Stomach smooth muscle (tissue), 2 donors: ENCODE measurements at regions not wholly inside any gene's neighbourhood (a gene's known extent, or its start where the extent isn't known, plus 50 kb on each side); places are given as distances from the start of the nearest gene placed in this dataset.

Source experiments
- H3K27ac ChIP-seq: one replicate; pipeline ENCODE4 v1.7.0; 2013; ENCODE audit warnings: mild to moderate bottlenecking, low read length, inconsistent platforms
- H3K27me3 ChIP-seq, 2 donors: one replicate each; pipeline ENCODE4 v1.7.0; 2013; ENCODE audit warnings: low read length in 2 of 2; ENCODE audit not compliant: insufficient read depth in 2 of 2, control insufficient read depth in 1 of 2
- H3K36me3 ChIP-seq, 2 donors: one replicate each; pipeline ENCODE4 v1.7.0; 2013; ENCODE audit warnings: low read length in 2 of 2; ENCODE audit not compliant: control insufficient read depth in 2 of 2, insufficient read depth in 2 of 2
- H3K4me1 ChIP-seq: one replicate; pipeline ENCODE4 v1.7.0; 2013; ENCODE audit warnings: low read length; ENCODE audit not compliant: control insufficient read depth, insufficient read depth
- H3K4me3 ChIP-seq, 2 donors: one replicate each; pipeline ENCODE4 v1.7.0; 2013; ENCODE audit warnings: low read length in 2 of 2
- H3K9ac ChIP-seq, 2 donors: one replicate each; pipeline ENCODE4 v1.7.0; 2013; ENCODE audit warnings: low read length in 2 of 2, mild to moderate bottlenecking in 1 of 2
- H3K9me3 ChIP-seq, 2 donors: one replicate each; pipeline ENCODE4 v1.7.0; 2013; ENCODE audit warnings: low read length in 2 of 2; ENCODE audit not compliant: control insufficient read depth in 2 of 2
- donor health status: healthy.
- donor health status: Pancreatic carcinoma.

DNA sequence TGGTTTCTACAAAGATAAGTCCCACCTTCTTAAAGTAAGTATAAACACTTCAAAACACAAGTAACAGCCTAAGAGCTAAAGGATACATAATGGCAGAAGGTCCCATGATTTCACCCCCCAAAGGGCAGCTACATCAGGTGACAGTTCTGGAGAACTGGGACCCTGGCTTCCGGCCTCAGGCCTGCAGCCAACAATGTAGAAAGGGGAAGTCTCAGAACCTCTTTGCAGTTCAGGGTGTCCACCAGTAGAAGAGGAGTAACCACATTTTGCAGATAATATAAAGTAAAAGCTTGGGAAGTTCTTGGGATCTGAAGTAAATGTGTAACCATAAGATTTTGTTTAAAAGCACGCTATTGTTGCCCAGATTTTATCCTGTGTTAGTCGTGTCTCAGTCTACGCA lies 267.4 kb upstream of the VLDLR start:
- H3K4me1 ChIP-seq = no peaks in the 10 kb centered on the region
- no peaks in the 10 kb centered on the region for H3K9me3 ChIP-seq
- H3K4me3 ChIP-seq = no peak overlapping the region
- H3K36me3 ChIP-seq = no peaks in the 10 kb centered on the region
- H3K27ac ChIP-seq = no peak overlapping the region
- no peaks in the 10 kb centered on the region for H3K27me3 ChIP-seq
- H3K9ac ChIP-seq = no peak overlapping the region

DNA sequence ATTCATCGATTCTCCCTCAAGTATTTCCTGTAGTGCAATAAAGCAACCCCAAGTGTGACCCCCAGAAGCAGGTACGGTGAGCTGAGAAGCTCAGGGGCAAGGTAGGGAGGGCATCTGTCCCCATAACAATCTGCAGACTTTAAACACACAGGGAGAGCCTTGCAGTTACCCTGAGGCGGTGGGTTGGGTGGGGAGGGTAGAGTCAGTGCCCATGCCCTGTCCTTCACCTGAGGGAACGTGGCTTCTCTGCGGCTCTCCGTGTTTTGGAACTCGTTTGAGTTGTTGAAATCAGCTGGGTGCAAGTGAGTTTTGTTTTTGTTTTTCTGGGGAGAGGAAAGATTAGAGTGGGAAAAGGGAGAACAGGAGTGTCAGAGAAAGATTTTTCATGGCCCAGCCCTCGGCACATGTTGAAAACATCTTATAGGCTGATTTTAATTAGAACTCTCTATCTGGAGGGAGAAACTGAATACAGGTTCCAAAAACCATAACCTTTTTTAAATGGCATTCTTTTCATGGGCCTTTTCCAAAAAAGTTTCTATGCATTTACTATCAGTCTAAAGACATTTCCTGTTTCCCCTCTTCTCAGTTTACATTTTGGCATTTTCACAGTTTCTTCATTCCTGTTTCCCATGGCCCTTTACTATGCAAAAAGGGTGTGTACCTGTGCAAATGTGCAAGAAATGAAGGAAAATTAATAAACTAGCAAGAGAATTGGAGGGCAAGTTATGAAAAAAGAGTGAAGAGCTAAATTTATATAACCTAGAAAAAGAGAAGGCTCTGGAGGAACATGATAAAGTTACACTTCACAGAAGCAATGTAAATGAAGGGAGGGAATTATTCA lies 266.5 kb upstream of the VLDLR start:
- H3K4me1 ChIP-seq = no peaks in the 10 kb centered on the region
- no peak overlapping the region for H3K27ac ChIP-seq
- H3K36me3 ChIP-seq = no peaks in the 10 kb centered on the region
- H3K9ac ChIP-seq = no peak overlapping the region
- H3K4me3 ChIP-seq = no peak overlapping the region
- no peaks in the 10 kb centered on the region for H3K9me3 ChIP-seq
- no peaks in the 10 kb centered on the region for H3K27me3 ChIP-seq

DNA sequence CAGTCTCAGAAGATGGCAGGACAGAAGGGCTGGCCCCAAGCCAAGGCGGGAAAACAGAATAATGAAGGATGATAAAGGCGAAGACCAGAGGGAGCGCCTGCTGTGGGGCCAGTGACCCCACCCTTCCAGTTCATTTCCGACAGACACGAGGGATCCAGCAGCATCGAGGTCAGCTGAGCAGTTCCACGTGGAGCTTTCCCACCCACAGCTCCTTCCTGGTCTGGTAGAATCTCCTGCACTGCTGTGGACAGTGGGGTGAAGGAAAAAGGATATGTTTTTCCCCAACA lies 265.9 kb upstream of the VLDLR start:
- Histone ChIP-seq H3K4me3 (no peak overlapping the region), H3K27me3 (no peaks in the 10 kb centered on the region), H3K9ac (no peak overlapping the region), H3K4me1 (no peaks in the 10 kb centered on the region), H3K27ac (no peak overlapping the region), H3K36me3 (no peaks in the 10 kb centered on the region), H3K9me3 (no peaks in the 10 kb centered on the region)

DNA sequence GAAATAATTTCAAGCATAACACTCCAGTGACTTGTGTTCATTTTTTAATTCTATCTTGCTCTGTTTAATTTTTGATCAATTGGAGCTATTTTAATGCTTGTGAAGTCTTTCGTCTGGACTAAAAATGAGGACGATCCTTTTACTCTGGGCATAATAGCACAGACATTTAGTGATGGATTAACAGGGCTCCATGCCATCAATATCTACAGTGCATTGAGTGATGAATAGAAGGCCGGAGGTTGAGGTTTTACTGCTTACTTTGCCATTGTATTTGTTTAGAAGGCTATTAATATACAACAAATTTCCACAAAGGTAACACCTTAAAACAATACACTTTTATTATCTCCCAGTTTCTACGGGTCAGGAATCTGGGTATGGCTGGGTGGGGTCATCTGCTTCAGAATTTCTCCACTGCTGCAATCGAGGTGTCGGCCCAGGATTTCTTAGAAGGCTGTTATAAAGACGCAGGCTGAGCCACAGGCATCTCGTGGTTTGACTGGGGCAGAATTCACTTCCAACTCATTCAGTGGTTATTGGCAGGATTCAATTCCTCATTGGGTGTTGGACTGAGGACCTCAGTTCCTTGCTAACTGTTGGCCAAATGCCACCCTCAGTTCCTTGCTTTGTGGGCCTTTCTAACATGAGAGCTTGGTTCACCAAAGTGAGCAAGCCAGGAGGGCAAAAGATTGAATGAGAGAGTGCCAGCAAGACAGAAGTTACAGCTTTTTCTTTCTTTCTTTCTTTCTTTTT lies 265.4 kb upstream of the VLDLR start:
- Histone ChIP-seq H3K4me3 (no peak overlapping the region), H3K36me3 (no peaks in the 10 kb centered on the region), H3K4me1 (no peaks in the 10 kb centered on the region), H3K9ac (no peak overlapping the region), H3K27me3 (no peaks in the 10 kb centered on the region), H3K9me3 (no peaks in the 10 kb centered on the region), H3K27ac (no peak overlapping the region)

DNA sequence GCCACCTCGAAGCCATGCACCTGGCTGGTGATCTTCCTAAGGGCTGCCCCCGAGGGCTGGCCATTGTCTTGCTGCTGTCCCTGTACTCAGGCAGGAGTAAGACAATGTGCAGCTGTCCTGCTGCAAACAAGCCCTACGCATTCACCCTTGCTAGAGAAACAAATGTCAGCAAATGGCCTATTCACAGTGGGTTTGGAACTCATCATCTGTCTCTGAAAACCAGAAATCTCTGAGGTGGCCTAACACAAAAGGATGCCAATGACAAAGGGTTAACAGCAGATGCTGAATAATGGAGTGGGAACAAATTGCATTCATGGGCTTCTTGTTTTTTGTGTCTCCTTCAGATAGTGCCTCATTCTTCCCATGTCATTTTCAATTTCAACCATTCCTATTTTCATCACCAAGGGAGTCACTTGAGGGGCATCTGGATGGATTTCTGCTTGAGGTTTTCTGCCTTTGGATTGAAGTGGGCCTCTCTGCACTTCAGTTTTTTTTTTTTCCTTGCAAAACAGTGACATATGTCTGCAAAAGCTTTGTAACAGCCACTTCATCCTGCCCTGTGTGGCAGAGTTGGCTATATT lies 261.6 kb upstream of the VLDLR start:
- Histone ChIP-seq H3K4me1 (no peaks in the 10 kb centered on the region), H3K9me3 (no peaks in the 10 kb centered on the region), H3K27ac (no peak overlapping the region), H3K36me3 (no peaks in the 10 kb centered on the region), H3K27me3 (no peaks in the 10 kb centered on the region), H3K9ac (no peak overlapping the region), H3K4me3 (no peak overlapping the region)

DNA sequence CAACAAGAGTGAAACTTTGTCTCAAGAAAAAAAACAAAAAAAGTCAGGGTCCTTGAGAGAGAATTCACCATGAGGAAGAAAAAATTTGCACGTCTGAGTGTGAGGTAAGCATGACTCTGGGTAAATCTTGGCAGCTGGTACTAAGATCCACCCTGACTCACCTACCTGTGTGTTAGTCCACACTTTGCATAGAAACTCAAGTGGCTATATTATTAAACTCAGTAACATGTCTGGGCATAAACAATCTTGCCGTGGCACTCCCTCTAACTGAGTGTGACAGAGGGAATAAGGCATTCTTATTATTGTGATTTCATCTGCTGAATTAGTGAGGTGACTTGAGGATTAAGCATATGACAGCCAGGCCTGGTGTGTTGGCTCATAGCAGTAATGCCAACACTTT lies 259.4 kb upstream of the VLDLR start:
- no peak overlapping the region for H3K9ac ChIP-seq
- no peak overlapping the region for H3K27ac ChIP-seq
- H3K9me3 ChIP-seq = no peaks in the 10 kb centered on the region
- no peaks in the 10 kb centered on the region for H3K27me3 ChIP-seq
- no peaks in the 10 kb centered on the region for H3K36me3 ChIP-seq
- no peak overlapping the region for H3K4me3 ChIP-seq
- H3K4me1 ChIP-seq = no peaks in the 10 kb centered on the region

DNA sequence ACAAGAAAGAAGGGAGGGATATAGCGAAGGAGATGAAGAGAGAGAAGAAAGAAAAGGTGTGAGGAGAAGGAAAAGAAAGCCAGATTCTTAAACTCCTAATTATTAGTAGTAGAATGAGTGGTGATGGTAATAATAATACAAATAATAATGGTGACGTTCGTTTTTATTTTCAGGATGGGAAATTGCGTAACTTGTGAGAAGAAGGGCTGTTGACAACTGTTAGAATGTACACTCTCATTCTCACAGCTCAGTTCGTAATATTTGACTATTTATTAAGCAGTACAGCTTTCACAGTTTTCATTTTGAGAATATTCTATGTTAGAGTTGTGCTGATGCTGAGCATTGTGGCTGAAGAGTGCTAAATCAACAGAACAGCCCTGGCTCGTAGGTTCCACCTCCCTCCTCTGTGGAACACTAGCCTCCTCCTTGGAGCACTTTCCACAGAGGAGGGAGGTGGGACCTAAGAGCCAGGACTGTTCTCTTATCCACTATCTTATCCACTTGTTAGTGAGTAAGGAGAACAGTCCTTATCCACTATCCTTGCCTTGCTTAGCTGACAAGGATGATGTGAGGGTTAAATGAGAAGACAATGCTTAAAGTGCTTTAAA lies 258.3 kb upstream of the VLDLR start:
- Histone ChIP-seq H3K4me3 (no peak overlapping the region), H3K9me3 (no peaks in the 10 kb centered on the region), H3K27me3 (no peaks in the 10 kb centered on the region), H3K4me1 (no peaks in the 10 kb centered on the region), H3K27ac (no peak overlapping the region), H3K9ac (no peak overlapping the region), H3K36me3 (no peaks in the 10 kb centered on the region)

DNA sequence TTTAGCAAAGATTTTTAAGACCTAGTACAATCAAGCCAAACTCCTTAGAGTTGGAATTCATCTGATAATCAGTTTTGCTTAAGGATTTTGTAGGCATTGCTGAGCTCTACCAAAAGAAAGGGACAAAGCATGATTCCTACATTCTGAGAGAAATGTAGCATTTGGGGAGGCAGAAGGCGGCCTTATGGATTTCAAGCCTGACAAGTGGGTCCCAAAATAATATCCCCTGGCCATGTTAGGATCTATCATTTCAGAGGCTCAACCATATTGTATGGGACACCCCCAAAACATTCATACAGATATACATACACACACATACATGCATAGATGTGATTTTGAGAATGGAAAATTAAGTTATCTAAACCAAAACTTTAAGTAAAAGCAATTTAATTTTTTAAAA lies 257.8 kb upstream of the VLDLR start:
- Histone ChIP-seq H3K4me3 (no peak overlapping the region), H3K36me3 (no peaks in the 10 kb centered on the region), H3K4me1 (no peaks in the 10 kb centered on the region), H3K9me3 (no peaks in the 10 kb centered on the region), H3K9ac (no peak overlapping the region), H3K27ac (no peak overlapping the region), H3K27me3 (no peaks in the 10 kb centered on the region)

DNA sequence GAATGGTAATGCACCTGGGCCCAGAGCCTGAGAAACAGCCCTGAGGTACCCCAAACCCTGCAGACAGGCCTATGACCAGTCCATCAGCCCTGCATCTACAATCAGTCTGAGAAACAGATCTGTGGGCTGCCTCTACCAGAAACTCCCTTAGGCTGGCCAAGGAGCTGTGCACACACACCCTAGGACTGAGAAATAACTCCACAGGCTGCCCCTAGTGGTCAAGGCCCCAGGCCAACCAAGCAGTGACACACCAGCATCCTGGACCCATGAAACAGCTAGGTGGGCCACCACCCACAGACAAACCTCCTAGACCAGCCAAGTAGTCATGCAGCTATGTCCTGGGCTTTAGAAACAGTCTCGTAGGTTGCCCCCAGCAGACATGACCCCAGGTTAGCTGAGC lies 253.6 kb upstream of the VLDLR start:
- Histone ChIP-seq H3K9me3 (no peaks in the 10 kb centered on the region), H3K9ac (no peak overlapping the region), H3K4me1 (no peaks in the 10 kb centered on the region), H3K36me3 (no peaks in the 10 kb centered on the region), H3K27me3 (no peaks in the 10 kb centered on the region), H3K27ac (no peak overlapping the region), H3K4me3 (no peak overlapping the region)

DNA sequence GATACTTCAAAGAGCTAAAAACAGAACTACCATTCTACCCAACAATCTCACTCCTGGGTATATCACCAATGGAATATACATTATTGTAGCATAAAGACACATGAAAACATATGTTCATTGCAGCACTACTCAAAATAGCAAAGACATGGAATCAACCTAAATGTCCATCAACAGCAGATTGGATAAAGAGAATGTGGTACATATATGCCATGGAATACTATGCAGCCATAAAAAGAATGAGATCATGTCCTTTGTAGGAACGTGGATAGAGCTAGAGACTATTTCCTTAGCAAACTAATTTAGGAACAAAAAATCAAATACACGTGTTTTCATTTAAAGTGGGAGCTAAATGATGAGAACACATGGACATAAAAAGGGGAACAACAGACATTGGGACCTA lies 247.9 kb upstream of the VLDLR start:
- no peaks in the 10 kb centered on the region for H3K27me3 ChIP-seq
- no peaks in the 10 kb centered on the region for H3K36me3 ChIP-seq
- no peaks in the 10 kb centered on the region for H3K4me1 ChIP-seq
- H3K9ac ChIP-seq = no peak overlapping the region
- no peak overlapping the region for H3K4me3 ChIP-seq
- H3K27ac ChIP-seq = no peak overlapping the region
- H3K9me3 ChIP-seq = no peaks in the 10 kb centered on the region
